ENCODE measurements at regions not wholly inside any gene's neighbourhood (a gene's known extent, or its start where the extent isn't known, plus 50 kb on each side); places are given as distances from the start of the nearest gene placed in this dataset.

- intact Hi-C loops (cut with DNase I) = no loop called here
- H3K27ac ChIP-seq = no peak overlapping the region
- H3K4me3 ChIP-seq = no peak overlapping the region
- DNase-seq = peak in 2 of 4 donors; percentile 12 to 16
- H3K9me3 ChIP-seq = no peaks in the 10 kb centered on the region
- no peaks in the 10 kb centered on the region for H3K4me1 ChIP-seq
- no peaks in the 10 kb centered on the region for H3K36me3 ChIP-seq
- no peaks in the 10 kb centered on the region for H3K27me3 ChIP-seq
- TF ChIP-seq CTCF (IDR thresholded peaks at IDR 0.05) = no peak
- ATAC-seq = no peak
Observed at GRCh38 chr2:138919120-138919747, 139.0 kb upstream of the NXPH2 start.

- ATAC-seq (no peak), DNase-seq (no peak)
- Histone ChIP-seq H3K4me1 (no peaks in the 10 kb centered on the region), H3K9me3 (no peaks in the 10 kb centered on the region), H3K27me3 (no peaks in the 10 kb centered on the region), H3K36me3 (no peaks in the 10 kb centered on the region), H3K27ac (no peak overlapping the region), H3K4me3 (no peak overlapping the region)
- no peak for TF ChIP-seq CTCF (IDR thresholded peaks at IDR 0.05)
- intact Hi-C loops (cut with DNase I) = no loop called here
Observed at GRCh38 chr2:138910427-138910826, 130.2 kb upstream of the NXPH2 start.

- intact Hi-C loops (cut with DNase I) = no loop called here
- no peaks in the 10 kb centered on the region for H3K36me3 ChIP-seq
- no peaks in the 10 kb centered on the region for H3K27me3 ChIP-seq
- no peak for DNase-seq
- no peak for TF ChIP-seq CTCF (IDR thresholded peaks at IDR 0.05)
- no peak overlapping the region for H3K4me3 ChIP-seq
- no peak overlapping the region for H3K27ac ChIP-seq
- peaks cover 0 to 7% of the 10 kb centered on the region in 2 donors for H3K9me3 ChIP-seq
- H3K4me1 ChIP-seq = no peaks in the 10 kb centered on the region
- no peak for ATAC-seq
Observed at GRCh38 chr2:138906549-138906948, 126.4 kb upstream of the NXPH2 start.

GRCh38 chr2:138902239-138902871, 122.2 kb upstream of the NXPH2 start:
- H3K4me3 ChIP-seq = no peak overlapping the region
- H3K27me3 ChIP-seq = no peaks in the 10 kb centered on the region
- no peak overlapping the region for H3K27ac ChIP-seq
- H3K36me3 ChIP-seq = no peaks in the 10 kb centered on the region
- TF ChIP-seq CTCF (IDR thresholded peaks at IDR 0.05) = no peak
- ATAC-seq = no peak
- peak in 1 of 4 donors; percentile 74 for DNase-seq
- H3K4me1 ChIP-seq = no peaks in the 10 kb centered on the region
- intact Hi-C loops (cut with DNase I) = no loop called here
- H3K9me3 ChIP-seq = peaks cover 0 to 7% of the 10 kb centered on the region in 2 donors

GRCh38 chr2:138901530-138901929, 121.3 kb upstream of the NXPH2 start:
- ATAC-seq = no peak
- H3K36me3 ChIP-seq = no peaks in the 10 kb centered on the region
- H3K27me3 ChIP-seq = no peaks in the 10 kb centered on the region
- H3K9me3 ChIP-seq = peaks cover 0 to 7% of the 10 kb centered on the region in 2 donors
- H3K4me1 ChIP-seq = no peaks in the 10 kb centered on the region
- H3K27ac ChIP-seq = no peak overlapping the region
- DNase-seq = no peak
- H3K4me3 ChIP-seq = no peak overlapping the region
- intact Hi-C loops (cut with DNase I) = no loop called here
- TF ChIP-seq CTCF (IDR thresholded peaks at IDR 0.05) = no peak
